Myocyte (in vitro differentiated cells): ENCODE measurements at regions not wholly inside any gene's neighbourhood (a gene's known extent, or its start where the extent isn't known, plus 50 kb on each side); places are given as distances from the start of the nearest gene placed in this dataset.
A peak's percentile ranks its signal among the peaks of the same experiment; 100 is the strongest.

Experiments used
- DNase-seq: peaks from one replicate; pipeline ENCODE4 v3.0.0-alpha.2; 2012; ENCODE audit warnings: low read depth

DNA sequence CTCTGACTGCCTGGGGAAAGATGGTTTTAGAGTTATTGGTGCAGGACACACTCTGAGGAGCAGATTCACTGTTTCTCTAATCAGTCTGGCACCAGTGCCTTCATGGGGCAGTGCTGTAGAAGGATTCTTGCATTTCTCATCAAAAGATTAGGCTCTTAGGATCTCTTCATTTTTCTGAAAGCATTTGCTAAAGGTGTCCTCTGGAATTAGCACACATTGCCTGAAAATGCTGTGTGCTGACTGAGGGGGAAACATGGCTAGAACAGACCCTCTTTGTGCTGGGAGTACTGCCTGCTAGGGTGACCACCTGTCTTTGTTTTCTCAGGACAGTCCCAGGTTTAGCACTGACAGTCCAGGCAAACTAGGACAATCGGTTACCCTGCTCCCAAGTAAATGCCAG lies 301.0 kb downstream of the PTEN start:
- DNase-seq, result no peak

DNA sequence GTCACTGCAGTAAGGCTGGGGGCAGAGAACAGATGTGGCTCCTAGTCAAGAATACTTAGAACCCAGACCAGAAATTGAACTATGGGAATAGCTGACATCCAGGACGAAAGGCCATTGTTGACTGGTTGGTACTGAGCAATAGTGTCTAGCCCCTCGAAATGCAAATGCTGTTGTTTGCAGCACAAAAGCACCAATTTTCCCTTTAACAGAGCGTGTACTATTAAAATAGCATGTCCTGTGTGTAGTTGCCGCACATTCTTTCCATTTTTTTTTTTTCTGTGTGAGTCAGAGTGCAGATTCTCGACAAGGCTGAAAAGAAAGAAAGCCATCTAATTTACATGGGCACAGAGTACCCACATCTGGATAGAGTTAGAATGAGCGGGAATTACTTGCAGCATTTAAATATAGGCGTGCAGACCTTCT lies 302.4 kb downstream of the PTEN start:
- DNase-seq, result peak; percentile 47

DNA sequence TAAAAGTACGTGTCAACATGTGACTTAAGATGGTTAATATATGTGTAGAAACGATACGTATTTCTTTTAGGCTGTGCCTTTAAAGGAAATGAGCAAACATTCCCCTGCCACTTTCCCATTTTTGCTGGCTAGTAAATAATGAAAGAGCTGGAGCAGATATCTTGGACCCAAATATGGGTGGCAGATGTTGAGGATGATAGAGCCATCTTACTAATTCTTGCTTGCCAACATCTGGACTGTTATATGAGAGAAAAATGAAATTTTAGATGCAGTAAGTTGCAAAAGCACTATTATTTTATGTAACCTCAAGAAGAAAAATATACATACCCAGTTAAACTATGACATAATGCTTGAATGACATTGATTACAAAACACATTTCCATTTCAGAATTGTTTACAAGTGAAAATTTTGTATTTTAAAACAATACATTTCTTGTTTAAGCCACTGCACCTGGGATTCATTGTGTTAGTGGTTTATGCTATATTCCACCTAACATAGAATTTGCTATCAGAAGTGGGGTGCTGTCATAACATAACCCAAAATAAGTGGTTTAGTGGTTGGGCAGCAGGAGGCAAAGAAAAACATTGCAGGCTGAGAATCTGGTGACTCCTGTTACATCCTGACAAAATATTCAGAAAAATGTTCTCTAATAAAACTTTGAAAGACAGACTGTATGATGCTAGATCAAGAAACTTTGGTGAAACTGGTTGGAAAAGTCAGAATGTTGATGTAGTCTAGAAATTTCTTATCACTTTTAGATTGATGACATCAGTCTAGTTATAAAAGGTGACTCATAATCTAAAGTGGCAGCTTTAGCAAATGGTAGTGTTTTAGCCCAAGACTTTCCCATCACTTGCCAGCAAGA lies 305.0 kb downstream of the PTEN start:
- no peak for DNase-seq

DNA sequence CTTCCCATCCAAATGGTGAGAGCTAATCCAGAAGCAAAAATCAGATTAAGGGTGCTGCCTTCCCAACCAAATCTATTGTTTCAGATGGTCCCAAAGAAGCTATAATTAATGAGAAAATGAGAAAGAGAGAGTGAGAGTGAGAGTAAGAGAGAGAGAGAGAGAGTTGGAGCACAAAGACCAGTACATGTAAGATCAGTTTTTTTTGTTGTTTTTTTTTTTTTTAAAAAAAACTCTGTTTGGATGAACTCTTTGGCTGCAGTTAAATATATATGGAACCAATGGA lies 305.6 kb downstream of the PTEN start:
- DNase-seq, result no peak

DNA sequence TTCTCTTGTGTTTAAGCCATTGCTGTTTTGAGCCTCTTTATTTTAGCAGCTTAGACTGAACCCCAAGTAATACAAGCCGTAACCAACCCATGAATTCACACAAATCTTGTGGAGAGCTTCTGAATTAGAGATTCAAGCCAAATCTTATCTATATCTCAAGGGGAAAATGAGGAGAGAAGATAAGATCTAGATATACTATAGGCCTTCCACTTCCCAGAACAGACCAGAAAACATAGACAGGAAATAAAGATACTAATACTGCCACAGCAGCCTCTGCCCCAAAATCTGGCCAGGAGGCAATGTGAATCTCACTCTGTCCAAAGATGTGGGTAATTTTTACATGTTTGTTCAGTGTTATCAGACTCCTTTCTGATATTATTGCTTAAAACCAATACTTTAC lies 307.2 kb downstream of the PTEN start:
- no peak for DNase-seq

DNA sequence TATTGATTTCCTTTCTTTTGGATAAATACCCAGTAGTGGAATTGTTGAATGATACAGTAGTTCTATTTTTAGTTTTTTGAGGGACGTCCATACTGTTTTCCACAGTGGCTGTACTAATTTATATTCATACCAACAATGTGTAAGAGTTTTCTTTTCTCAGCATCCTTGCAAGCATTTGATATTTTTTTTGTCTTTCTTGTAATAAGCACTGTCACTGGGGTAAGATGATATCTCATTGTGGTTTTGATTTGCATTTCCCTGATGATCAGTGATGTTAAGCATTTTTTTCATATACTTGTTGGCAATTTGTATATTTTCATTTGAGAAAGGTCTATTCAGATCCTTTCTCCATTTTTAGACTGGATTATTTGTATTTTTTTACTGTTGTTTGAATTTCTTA lies 308.7 kb downstream of the PTEN start:
- no peak for DNase-seq

DNA sequence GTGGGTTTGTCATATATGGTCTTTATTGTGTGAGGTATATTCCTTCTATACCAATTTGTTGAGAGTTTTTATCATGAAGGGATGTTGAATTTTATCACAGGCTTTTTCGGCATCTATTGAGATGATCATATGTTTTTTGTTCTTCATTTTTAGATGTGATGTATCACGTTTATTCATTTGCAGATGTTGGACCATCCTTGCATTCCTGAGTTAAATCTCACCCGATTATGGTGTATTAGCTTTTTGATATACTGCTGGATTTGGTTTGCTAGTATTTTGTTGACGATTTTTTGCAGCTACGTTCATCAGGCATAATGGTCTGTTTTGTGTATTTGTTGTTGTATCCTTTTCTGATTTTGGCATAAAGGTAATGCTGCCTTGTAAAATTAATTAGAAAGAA lies 311.0 kb downstream of the PTEN start:
- no peak for DNase-seq

DNA sequence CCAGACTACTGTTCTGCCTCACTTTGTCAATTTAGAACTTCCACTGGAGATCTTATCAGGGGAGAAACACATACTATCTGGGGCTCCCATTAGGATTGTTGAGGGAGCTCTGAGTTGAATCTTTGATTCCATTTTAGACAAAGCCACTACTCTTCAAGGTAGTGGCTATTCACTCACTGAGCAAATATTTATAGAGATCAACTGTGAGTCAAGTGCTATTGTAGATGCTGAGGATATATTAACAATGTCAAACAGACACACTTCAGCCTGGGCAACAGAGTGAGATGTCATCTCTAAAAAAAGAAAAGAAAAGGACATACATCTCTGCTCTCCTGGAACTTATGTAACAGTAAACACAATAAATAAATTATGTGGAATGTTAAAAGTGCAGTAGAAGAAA lies 315.3 kb downstream of the PTEN start:
- no peak for DNase-seq

DNA sequence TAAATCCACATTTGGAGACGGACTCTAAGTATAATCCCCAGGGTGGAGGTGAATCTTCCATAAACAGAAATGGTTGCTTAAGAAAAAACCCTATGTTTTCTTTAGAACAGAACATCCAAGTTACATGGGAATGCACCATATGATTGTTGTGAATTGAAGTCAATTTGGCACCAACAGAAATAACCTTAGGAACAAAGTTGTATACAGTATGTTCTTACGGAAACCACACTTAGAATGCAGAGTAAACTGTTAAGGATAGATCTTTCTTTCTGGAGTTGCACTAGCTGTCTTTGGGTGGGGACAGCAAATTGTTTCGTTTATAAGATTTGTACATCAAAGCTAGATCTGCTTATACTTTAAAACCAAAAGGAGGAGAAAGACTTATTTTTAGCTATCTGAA lies 316.4 kb downstream of the PTEN start:
- DNase-seq, result no peak

DNA sequence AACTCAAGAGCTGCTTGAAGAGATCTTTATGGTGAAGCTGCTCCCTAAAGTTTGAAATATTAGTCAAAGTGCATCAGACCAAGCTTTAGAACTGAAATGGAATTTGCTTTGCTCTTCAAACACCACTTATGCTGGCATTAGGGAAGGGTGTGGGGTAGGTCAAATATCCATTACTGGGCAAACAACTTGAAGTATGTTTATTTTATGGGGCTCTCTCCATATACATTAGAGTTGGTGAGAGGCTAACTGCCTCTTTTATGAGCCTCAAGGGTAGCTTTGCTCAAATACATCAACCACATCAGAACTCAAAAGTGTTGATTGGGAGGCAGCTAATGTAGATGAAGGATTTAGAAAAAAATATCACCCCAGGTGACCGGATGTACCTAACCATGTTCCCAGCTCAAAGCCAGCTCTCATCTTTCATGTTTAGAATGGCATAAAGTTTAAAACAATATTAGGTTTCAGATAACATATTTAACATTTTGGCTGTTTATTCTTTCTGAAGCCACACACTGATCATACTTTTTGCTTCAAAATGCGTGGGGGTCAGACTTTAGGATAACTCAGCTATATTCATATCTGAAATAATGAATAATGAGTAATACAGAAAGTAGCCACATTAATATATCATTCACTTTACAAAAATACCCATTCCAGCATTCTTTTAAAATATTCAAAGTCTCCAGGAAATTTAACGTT lies 318.6 kb downstream of the PTEN start:
- no peak for DNase-seq

DNA sequence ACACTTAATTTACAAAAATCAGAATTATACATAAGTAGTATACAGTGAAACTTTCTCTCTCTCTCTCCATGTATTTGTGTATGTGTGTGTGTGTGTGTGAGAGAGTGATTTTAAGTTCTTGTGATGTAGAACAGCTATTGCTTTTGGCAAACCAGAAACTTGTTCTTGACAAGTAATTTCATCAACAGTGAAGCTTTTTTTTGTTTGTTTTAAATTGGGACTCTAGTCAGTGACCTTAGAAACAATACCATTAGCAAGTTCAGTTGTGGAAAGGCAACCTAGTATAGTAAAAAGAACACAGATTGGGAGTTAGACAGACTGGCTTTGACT lies 319.1 kb downstream of the PTEN start:
- DNase-seq, result no peak

DNA sequence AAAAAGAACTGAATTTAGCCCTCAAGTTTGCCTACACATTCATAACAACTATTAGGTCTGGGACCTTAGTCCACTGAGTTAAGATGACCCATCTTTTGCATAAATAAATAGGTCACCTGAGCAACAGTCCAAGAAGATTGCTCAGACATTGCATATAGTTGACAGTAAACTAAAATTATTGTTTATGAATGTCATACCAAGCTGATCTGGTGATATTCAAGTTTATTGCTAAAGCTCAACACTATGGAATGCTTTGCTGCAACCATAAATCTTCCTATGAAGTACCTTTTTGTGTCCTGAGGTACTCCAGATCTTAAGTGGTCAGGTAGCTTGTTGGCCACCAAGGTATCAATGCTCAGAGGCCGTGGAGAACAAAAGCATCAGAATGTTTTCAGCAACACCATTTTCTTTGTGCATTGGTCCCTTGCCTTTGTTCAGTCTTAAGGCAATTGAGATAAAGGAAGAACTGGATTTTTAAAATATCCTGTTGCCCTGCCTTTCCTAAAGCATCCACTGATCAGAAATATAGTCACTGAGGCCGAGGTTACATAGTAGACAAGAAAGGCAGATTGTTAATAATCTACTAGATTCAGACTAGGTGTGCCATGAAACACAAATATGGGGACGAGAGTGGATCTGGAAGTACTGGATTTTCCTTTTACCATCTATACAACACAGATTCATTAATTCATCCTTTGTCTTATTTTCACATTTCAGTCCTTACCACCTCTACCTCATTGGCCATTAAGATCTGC lies 321.3 kb downstream of the PTEN start:
- no peak for DNase-seq

DNA sequence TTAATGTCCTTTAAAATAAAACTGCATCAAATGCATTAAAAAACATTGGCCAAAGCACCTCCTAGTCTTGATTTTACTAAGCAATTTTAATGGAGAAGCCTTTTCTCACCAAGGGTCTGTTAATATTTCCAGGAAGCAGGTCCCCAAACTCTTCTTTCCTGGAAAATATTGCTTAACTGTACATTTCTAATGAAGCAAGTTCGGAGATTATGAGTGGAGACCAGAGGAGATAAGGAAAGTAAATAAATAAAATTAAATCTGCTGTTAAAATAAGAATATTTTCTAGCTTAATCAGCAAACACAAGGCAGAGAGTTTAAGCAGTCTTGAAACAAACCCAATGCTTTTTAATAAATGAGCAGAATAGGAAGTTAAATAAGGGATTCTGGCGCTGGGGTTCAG lies 322.4 kb downstream of the PTEN start:
- DNase-seq, result no peak

DNA sequence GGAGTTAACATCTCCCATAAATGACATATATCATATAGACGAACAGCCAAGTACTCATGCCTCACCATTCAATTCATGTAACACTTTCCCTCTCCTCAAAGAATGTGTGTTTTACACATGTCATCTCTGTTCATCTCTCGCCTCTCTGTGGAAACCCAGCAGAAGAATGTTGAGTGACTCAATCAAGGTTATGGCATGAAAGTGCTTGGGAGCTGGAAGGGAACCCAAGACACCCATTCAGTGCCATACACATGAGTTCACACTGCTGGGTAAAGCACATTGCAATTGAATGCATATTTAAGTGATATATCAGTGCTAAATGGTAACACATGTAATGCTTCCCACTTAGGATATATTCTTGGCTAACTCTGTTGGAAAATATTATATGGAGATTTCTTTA lies 322.9 kb downstream of the PTEN start:
- no peak for DNase-seq

DNA sequence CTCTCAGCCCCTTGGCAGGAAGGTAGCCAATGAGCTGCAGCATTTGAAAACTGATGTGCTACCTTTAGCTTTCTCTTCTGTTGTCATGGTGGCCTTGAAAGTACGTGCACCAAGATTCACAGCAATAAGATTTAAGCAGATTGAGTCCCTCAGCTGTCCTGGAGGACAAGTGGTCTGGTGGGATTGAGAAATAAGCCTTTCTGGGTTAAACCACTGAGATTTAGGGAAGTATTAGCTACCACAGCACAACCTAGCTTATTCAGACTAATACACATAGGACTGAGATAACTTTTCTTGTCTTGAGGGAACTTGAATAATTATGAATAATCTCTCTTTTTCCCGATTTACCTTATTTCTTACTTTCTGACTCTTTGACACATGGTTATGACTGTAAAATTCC lies 324.0 kb downstream of the PTEN start:
- DNase-seq, result no peak

DNA sequence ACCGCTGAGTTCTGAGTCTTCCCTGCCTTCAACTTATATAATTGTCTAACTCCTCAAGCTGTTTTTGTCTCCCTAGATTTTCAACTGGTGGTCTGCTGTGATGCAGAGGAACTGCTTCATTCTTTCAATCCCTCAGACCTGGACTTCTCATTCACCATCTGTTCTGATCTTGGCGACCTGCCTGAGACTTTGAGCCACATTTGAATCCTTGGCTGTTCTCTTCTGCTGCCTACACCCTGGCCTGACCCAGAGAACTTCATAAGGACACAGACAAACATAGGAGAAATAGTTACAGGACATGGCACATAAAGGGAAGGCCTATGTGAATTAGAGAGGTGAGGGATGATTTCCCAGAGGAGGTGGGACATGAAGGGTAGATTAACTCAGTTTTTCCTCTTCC lies 326.7 kb downstream of the PTEN start:
- DNase-seq, result peak; percentile 76

DNA sequence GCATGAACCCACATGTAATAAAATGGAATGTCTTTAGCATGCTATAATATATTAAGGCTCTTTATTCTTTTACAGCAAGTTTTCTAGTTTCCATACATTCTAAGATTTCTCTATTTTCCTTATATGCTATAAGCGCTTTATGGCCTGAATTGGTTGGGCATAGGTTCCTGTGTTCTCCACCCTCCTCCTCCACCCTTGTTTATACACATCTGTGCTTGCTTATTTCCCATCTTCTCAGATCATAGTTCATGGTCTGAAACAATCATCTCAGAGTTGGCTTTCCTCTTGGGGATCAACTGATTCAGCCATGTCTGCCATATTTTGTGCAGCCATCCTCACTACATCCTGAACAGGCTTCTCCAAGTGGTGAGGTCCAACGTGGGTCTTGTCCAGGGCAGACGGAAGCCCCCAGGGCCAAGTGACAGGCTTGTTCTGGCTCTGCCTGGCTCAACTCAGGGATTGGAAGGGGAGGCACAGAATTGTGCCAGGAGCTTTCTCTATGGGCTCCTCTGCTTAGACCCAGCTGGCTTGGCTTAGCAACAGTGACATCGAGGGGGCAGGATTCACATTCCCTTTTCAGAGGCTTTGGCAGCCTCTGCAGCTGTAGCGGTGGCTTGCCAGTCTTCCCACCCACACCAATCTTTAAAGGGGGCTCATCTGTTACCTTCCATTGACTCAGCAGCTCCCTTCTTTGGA lies 327.3 kb downstream of the PTEN start:
- peak; percentile 20 for DNase-seq

DNA sequence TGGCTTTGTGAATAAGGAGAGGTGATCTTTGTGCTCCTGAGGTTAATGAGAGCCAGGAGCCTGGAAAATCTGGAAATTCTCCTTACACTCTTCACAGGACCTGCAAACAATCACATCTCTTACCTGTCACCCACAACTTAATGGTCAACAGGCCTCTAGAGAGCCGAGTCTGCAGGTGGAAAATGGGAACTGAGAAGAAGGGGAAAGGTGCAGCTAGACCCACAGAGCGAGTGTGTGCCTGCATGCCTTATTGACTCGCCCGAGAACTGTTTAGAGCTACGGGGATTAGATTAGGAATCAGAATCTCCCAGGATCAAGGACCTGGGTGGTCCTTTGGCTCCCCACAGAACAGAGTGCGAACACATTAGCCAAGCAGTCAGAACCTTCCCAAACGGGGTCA lies 329.6 kb downstream of the PTEN start:
- DNase-seq, result no peak

DNA sequence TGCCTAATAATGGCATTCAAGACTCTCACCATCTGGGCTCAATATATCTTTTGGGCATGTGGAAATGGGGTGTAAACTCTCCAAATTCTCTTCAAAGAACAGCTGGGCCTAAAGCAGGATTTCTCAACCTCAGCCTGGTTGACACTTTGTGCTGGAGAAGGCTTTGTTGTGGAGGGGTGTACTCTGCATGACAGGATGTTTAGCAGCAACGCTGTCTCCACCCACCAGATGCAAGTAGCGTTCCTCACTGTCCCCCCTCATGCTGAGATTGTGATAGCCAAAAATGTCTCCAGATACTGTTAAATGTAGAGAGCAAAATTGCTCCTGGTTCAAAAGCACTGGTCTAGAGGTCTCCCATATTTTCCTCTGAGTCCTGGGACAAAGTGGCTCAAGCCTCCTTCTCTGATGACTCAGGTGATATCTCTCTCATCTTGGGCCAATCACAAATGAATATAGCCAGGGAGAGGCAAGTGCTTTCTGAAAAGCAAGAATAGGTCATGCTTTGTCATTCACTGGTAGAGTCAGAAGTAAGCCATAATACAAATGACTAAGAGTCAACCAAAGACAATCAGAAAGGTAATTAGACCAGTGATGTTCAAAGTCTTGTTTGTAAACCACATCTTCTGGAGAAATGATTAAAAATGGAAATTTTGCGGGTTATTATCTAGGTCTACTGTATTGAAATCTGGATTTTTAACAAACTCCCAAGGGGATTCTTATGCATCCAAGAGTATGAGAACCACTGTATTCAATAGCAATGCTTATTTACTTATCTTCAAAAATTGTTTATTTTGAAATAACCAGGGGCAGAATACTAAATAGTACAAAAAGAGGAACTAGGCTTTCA lies 330.8 kb downstream of the PTEN start:
- DNase-seq, result no peak

DNA sequence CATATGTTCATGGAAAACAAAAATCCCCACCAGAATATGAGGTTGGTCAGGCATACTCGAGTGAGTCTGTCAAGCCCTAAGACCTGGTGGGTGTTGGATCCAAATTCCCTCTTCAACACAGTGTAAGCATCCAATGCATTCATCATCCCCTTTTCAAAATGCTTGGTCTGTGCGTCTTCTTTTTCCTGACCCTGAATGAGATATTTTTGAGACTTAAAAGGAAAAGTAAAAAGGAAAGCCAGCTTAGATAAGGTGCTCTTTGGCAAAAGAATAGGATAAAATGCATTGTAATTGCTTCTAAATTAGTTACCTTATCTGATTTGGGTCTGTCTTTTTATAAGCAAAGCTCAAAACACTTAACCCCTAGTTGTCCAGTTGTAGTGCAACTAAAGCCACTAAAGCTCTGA lies 331.5 kb downstream of the PTEN start:
- DNase-seq, result no peak

DNA sequence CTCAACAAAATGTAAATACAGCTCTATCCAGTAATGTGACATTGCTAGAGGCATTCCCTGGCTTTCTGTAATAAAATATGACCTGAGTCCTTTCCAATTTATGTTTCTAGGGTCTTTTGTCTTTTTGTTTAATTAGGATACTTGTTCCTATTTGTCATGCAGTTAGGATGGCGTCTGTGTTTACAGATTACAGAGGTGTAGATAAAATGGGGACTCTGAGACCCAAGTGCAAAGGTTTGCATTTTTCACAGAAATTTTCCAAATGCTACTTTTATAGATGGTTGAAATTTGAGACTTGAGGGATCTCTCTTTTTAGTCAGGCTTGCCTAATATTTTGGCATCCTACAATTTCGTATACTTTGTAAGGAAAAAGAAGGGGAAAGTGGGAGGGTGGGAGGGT lies 332.4 kb downstream of the PTEN start:
- DNase-seq, result no peak
